HCT116 (cell line): ENCODE measurements at regions not wholly inside any gene's neighbourhood (a gene's known extent, or its start where the extent isn't known, plus 50 kb on each side); places are given as distances from the start of the nearest gene placed in this dataset.

Experiments used
- CBX3 ChIP-seq: IDR thresholded peaks from 2 replicates; pipeline ENCODE4 v1.6.1; 2012; ENCODE audit warnings: low read depth
- EZH2 ChIP-seq: fragments of 200-600 bp; sonication (generic); IDR thresholded peaks from 2 replicates; pipeline ENCODE4 v1.6.1; 2017; ENCODE audit warnings: antibody characterized with exemption, mixed run types
- EZH2phosphoT487 ChIP-seq: fragments of 200-600 bp; IDR thresholded peaks from 2 replicates; pipeline ENCODE4 v1.6.1; 2018; ENCODE audit warnings: antibody characterized with exemption, borderline replicate concordance
- FOSL1 ChIP-seq: IDR thresholded peaks from 2 replicates; pipeline ENCODE4 v1.6.1; 2012; ENCODE audit warnings: low read depth
- JUND ChIP-seq: IDR thresholded peaks from 2 replicates; pipeline ENCODE4 v1.6.1; 2012
- POLR2A ChIP-seq: IDR thresholded peaks from 2 replicates; pipeline ENCODE4 v1.7.0; 2011; ENCODE audit warnings: borderline replicate concordance; ENCODE audit not compliant: insufficient read depth, insufficient read length; ENCODE audit errors: extremely low read depth
- POLR2AphosphoS5 ChIP-seq: IDR thresholded peaks from 2 replicates; pipeline ENCODE4 v1.6.1; 2011; ENCODE audit warnings: mild to moderate bottlenecking, low read depth, low read length, moderate library complexity
- SP1 ChIP-seq: IDR thresholded peaks from 2 replicates; pipeline ENCODE4 v1.6.1; 2012; ENCODE audit warnings: low read depth
- SRF ChIP-seq: IDR thresholded peaks from 2 replicates; pipeline ENCODE4 v1.6.1; 2012; ENCODE audit warnings: low read depth
- YY1 ChIP-seq: IDR thresholded peaks from 2 replicates; pipeline ENCODE4 v1.6.1; 2011; ENCODE audit warnings: low read length, low read depth, moderate library complexity, mild to moderate bottlenecking; ENCODE audit not compliant: insufficient replicate concordance; ENCODE audit errors: extremely low read depth
- TF ChIP-seq, protein P1 (sequence below): IDR thresholded peaks from 2 replicates; pipeline ENCODE4 v1.6.1; 2012; ENCODE audit warnings: low read depth
- TF ChIP-seq, protein P2 (sequence below), 3 experiments: fragments of 200-600 bp in 1 of 3; sonication (generic) in 1 of 3; IDR thresholded peaks in 2 of 3; conservative IDR thresholded peaks in 1 of 3; 2 replicates each; pipeline ENCODE4 v1.5.1; 2012 to 2017; ENCODE audit warnings: low read depth in 2 of 3, low read length in 2 of 3, antibody characterized with exemption in 1 of 3, borderline replicate concordance in 1 of 3, control low read depth in 1 of 3, mild to moderate bottlenecking in 1 of 3, mixed read lengths in 1 of 3, mixed run types in 1 of 3, moderate library complexity in 1 of 3; ENCODE audit not compliant: insufficient read depth in 1 of 3
- TF ChIP-seq, protein P3 (sequence below): IDR thresholded peaks from 2 replicates; pipeline ENCODE4 v1.6.1; 2012
- TF ChIP-seq, protein P4 (sequence below): IDR thresholded peaks from 2 replicates; pipeline ENCODE4 v1.6.1; 2012

DNA sequence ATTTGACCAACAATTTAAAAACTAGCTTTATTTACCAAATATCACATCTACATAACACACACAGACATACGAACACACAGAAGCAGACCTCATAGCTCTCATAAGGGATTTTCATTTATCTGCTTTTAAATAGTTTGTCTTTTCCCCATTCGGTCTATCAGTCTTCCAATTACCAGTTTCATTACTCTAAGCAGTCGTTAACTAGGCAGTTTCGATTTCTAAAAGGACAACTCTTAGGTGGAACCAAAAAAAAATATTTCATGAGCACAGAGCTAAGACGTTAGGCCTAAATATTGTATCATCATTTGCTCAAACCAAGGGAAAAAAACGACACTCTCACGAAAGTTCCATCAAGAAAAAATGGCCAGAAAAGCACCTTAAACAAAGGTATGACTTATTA is 228.4 kb downstream of the SPANXN1 start:
- TF ChIP-seq JUND = no peak
- TF ChIP-seq, protein P1, sequence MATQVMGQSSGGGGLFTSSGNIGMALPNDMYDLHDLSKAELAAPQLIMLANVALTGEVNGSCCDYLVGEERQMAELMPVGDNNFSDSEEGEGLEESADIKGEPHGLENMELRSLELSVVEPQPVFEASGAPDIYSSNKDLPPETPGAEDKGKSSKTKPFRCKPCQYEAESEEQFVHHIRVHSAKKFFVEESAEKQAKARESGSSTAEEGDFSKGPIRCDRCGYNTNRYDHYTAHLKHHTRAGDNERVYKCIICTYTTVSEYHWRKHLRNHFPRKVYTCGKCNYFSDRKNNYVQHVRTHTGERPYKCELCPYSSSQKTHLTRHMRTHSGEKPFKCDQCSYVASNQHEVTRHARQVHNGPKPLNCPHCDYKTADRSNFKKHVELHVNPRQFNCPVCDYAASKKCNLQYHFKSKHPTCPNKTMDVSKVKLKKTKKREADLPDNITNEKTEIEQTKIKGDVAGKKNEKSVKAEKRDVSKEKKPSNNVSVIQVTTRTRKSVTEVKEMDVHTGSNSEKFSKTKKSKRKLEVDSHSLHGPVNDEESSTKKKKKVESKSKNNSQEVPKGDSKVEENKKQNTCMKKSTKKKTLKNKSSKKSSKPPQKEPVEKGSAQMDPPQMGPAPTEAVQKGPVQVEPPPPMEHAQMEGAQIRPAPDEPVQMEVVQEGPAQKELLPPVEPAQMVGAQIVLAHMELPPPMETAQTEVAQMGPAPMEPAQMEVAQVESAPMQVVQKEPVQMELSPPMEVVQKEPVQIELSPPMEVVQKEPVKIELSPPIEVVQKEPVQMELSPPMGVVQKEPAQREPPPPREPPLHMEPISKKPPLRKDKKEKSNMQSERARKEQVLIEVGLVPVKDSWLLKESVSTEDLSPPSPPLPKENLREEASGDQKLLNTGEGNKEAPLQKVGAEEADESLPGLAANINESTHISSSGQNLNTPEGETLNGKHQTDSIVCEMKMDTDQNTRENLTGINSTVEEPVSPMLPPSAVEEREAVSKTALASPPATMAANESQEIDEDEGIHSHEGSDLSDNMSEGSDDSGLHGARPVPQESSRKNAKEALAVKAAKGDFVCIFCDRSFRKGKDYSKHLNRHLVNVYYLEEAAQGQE = no peak
- TF ChIP-seq, protein P2, sequence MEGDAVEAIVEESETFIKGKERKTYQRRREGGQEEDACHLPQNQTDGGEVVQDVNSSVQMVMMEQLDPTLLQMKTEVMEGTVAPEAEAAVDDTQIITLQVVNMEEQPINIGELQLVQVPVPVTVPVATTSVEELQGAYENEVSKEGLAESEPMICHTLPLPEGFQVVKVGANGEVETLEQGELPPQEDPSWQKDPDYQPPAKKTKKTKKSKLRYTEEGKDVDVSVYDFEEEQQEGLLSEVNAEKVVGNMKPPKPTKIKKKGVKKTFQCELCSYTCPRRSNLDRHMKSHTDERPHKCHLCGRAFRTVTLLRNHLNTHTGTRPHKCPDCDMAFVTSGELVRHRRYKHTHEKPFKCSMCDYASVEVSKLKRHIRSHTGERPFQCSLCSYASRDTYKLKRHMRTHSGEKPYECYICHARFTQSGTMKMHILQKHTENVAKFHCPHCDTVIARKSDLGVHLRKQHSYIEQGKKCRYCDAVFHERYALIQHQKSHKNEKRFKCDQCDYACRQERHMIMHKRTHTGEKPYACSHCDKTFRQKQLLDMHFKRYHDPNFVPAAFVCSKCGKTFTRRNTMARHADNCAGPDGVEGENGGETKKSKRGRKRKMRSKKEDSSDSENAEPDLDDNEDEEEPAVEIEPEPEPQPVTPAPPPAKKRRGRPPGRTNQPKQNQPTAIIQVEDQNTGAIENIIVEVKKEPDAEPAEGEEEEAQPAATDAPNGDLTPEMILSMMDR (IDR thresholded peaks at IDR 0.05 in 2 of 3, conservative IDR thresholded peaks at IDR 0.05 in 1 of 3; ENCODE audit: borderline replicate concordance in 1 of 3, insufficient read depth in 1 of 3, low read depth in 2 of 3, low read length in 2 of 3) = no peak
- no peak for TF ChIP-seq EZH2phosphoT487
- no peak for TF ChIP-seq POLR2A
- no peak for TF ChIP-seq POLR2AphosphoS5
- TF ChIP-seq EZH2 = no peak
- TF ChIP-seq SRF = no peak
- no peak for TF ChIP-seq SP1
- no peak for TF ChIP-seq FOSL1
- TF ChIP-seq, protein P3, sequence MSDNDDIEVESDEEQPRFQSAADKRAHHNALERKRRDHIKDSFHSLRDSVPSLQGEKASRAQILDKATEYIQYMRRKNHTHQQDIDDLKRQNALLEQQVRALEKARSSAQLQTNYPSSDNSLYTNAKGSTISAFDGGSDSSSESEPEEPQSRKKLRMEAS = no peak
- no peak for TF ChIP-seq YY1
- TF ChIP-seq, protein P4, sequence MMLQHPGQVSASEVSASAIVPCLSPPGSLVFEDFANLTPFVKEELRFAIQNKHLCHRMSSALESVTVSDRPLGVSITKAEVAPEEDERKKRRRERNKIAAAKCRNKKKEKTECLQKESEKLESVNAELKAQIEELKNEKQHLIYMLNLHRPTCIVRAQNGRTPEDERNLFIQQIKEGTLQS = no peak
- TF ChIP-seq CBX3 = no peak
